ENCODE measurements at regions not wholly inside any gene's neighbourhood (a gene's known extent, or its start where the extent isn't known, plus 50 kb on each side); places are given as distances from the start of the nearest gene placed in this dataset.

DNA sequence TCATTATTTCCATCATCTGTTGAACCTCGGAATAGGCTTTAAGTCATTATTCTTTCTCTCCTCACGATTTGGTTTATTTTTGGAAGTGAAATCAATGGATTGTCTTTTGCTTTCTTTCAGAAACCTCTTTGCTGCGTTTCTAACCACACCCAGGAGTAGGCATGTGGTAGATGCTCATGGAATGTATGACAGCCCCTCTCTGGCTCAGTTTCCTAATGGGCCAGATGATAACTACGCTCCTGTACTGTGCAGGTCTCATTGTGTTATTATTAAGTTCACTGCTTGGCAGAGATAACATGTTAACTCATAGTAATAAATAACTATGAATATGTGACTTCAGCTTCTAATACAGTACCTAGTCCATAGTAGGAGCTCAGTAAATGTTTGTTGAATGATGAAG is 175.5 kb upstream of the KLF4 start:
- no peak overlapping the region for H3K4me3 Mint-ChIP-seq
- H3K36me3 ChIP-seq (replicated peaks in 1 of 2; ENCODE audit: control insufficient read depth in 1 of 2, insufficient read depth in 2 of 2, low read length in 2 of 2): no peaks in the 10 kb centered on the region
- H3K79me2 ChIP-seq (ENCODE audit: insufficient read depth, low read length): no peaks in the 10 kb centered on the region
- no peaks in the 10 kb centered on the region for H3K36me3 Mint-ChIP-seq
- H2AFZ ChIP-seq (ENCODE audit: insufficient read depth, low read depth, low read length, poor library complexity, severe bottlenecking): no peak overlapping the region
- H3K9me3 Mint-ChIP-seq: no peaks in the 10 kb centered on the region
- peaks cover 12% of the 10 kb centered on the region for H3K4me1 Mint-ChIP-seq
- peaks cover 6 to 11% of the 10 kb centered on the region in 2 donors for H3K4me1 ChIP-seq (ENCODE audit: control insufficient read depth in 1 of 2, insufficient read depth in 2 of 2, low read length in 2 of 2)
- H3K9me3 ChIP-seq (replicated peaks in 1 of 2; ENCODE audit: control insufficient read depth in 1 of 2, insufficient read depth in 1 of 2, low read length in 2 of 2): no peaks in the 10 kb centered on the region
- no CpG with 5 or more reads among the region's 4 CpGs for WGBS (ENCODE audit: insufficient coverage)
- H3K27me3 ChIP-seq (ENCODE audit: control insufficient read depth in 2 of 2, insufficient read depth in 2 of 2, low read length in 2 of 2): no peaks in the 10 kb centered on the region
- intact Hi-C loops (cut with micrococcal nuclease): no loop called here
- no peak overlapping the region for H3K27ac Mint-ChIP-seq
- no peaks in the 10 kb centered on the region for H3K27me3 Mint-ChIP-seq (ENCODE audit: low read depth in 3 of 3)
- H3K4me2 ChIP-seq (replicated peaks; ENCODE audit: extremely low read depth, low read length, poor library complexity, severe bottlenecking): no peak overlapping the region
- no peak overlapping the region for H3K4me3 ChIP-seq (replicated peaks in 1 of 3; ENCODE audit: low read depth in 2 of 3, low read length in 3 of 3)
- H3K9ac ChIP-seq (ENCODE audit: insufficient read depth, low read length, poor library complexity, severe bottlenecking): no peak overlapping the region
- H4K20me1 ChIP-seq (ENCODE audit: insufficient read depth, low read length): no peaks in the 10 kb centered on the region
- TF ChIP-seq, protein P1, sequence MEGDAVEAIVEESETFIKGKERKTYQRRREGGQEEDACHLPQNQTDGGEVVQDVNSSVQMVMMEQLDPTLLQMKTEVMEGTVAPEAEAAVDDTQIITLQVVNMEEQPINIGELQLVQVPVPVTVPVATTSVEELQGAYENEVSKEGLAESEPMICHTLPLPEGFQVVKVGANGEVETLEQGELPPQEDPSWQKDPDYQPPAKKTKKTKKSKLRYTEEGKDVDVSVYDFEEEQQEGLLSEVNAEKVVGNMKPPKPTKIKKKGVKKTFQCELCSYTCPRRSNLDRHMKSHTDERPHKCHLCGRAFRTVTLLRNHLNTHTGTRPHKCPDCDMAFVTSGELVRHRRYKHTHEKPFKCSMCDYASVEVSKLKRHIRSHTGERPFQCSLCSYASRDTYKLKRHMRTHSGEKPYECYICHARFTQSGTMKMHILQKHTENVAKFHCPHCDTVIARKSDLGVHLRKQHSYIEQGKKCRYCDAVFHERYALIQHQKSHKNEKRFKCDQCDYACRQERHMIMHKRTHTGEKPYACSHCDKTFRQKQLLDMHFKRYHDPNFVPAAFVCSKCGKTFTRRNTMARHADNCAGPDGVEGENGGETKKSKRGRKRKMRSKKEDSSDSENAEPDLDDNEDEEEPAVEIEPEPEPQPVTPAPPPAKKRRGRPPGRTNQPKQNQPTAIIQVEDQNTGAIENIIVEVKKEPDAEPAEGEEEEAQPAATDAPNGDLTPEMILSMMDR (IDR thresholded peaks at IDR 0.05): no peak
- no peak for DNase-seq
- no peak overlapping the region for H3K27ac ChIP-seq (ENCODE audit: low read depth in 1 of 2, low read length in 2 of 2)

DNA sequence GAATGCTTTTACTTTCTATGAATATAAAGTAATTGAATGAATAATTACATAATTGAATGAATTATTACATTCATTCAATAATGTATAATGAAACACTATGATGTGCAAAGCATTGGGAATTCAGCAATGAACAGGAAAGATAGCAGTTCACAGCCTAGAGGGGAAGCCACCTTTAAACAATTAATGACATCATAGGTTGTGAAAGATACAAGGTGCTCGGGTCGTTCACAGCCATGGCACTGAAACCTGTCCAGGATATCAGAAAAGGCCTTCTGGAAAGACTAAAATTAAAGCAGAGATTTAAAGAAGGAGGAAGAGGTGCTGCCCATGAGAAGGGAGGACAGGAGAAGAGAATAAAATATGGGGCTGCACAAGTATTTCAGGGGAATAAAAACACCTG is 171.4 kb upstream of the KLF4 start:
- peaks cover 2% of the 10 kb centered on the region for H3K4me1 Mint-ChIP-seq

More for the DNA sequence above, 171.4 kb upstream of the KLF4 start:
- Histone ChIP-seq H3K9ac (ENCODE audit: insufficient read depth, low read length, poor library complexity, severe bottlenecking) (no peak overlapping the region), H3K27ac (ENCODE audit: low read depth in 1 of 2, low read length in 2 of 2) (no peak overlapping the region), H4K20me1 (ENCODE audit: insufficient read depth, low read length) (no peaks in the 10 kb centered on the region), H3K4me2 (replicated peaks; ENCODE audit: extremely low read depth, low read length, poor library complexity, severe bottlenecking) (no peak overlapping the region), H3K9me3 (replicated peaks in 1 of 2; ENCODE audit: control insufficient read depth in 1 of 2, insufficient read depth in 1 of 2, low read length in 2 of 2) (peaks cover 0 to 2% of the 10 kb centered on the region in 2 donors), H2AFZ (ENCODE audit: insufficient read depth, low read depth, low read length, poor library complexity, severe bottlenecking) (no peak overlapping the region), H3K4me3 (replicated peaks in 1 of 3; ENCODE audit: low read depth in 2 of 3, low read length in 3 of 3) (no peak overlapping the region), H3K79me2 (ENCODE audit: insufficient read depth, low read length) (no peaks in the 10 kb centered on the region), H3K4me1 (ENCODE audit: control insufficient read depth in 1 of 2, insufficient read depth in 2 of 2, low read length in 2 of 2) (peaks cover 0 to 5% of the 10 kb centered on the region in 2 donors), H3K27me3 (ENCODE audit: control insufficient read depth in 2 of 2, insufficient read depth in 2 of 2, low read length in 2 of 2) (no peaks in the 10 kb centered on the region), H3K36me3 (replicated peaks in 1 of 2; ENCODE audit: control insufficient read depth in 1 of 2, insufficient read depth in 2 of 2, low read length in 2 of 2) (no peaks in the 10 kb centered on the region)
- Mint-ChIP-seq H3K4me3 (no peak overlapping the region), H3K36me3 (no peaks in the 10 kb centered on the region), H3K27me3 (ENCODE audit: low read depth in 3 of 3) (no peaks in the 10 kb centered on the region), H3K9me3 (peaks cover 0 to 7% (median 0%) of the 10 kb centered on the region in 7 donors), H3K27ac (no peak overlapping the region)
- WGBS (ENCODE audit: insufficient coverage): no CpG with 5 or more reads among the region's 2 CpGs
- intact Hi-C loops (cut with micrococcal nuclease): no loop called here
- DNase-seq: no peak
- TF ChIP-seq, protein P1 (IDR thresholded peaks at IDR 0.05): no peak

Measured in CD14-positive monocyte (primary cell).